Tibial nerve (tissue), 4 donors: ENCODE measurements at regions not wholly inside any gene's neighbourhood (a gene's known extent, or its start where the extent isn't known, plus 50 kb on each side); places are given as distances from the start of the nearest gene placed in this dataset.

Experiments used
- DNase-seq, 2 donors: peaks; one replicate each; pipeline ENCODE4 v3.0.0-alpha.2; 2019; ENCODE audit warnings: low spot score in 2 of 2
- H3K27ac ChIP-seq, 4 donors: fragments of 200-600 bp; sonication (generic) in 3 of 4; one replicate each; pipeline ENCODE4 v1.5.1; 2017 to 2019; ENCODE audit warnings: mild to moderate bottlenecking in 1 of 4
- H3K27me3 ChIP-seq, 2 donors: fragments of 200-600 bp; sonication (generic) in 1 of 2; one replicate each; pipeline versions ENCODE4 v1.5.1 to v1.6.0; 2017 to 2019
- H3K36me3 ChIP-seq, 3 donors: fragments of 200-600 bp; sonication (generic); one replicate each; pipeline ENCODE4 v1.5.1; 2018 to 2019
- H3K4me1 ChIP-seq, 4 donors: fragments of 200-600 bp; sonication (generic) in 3 of 4; one replicate each; pipeline ENCODE4 v1.5.1; 2017 to 2019
- H3K4me3 ChIP-seq, 4 donors: fragments of 200-600 bp; sonication (generic) in 3 of 4; one replicate each; pipeline ENCODE4 v1.5.1; 2017 to 2019; ENCODE audit warnings: mild to moderate bottlenecking in 1 of 4, moderate library complexity in 1 of 4
- H3K9me3 ChIP-seq, 4 donors: fragments of 200-600 bp; sonication (generic) in 3 of 4; one replicate each; pipeline ENCODE4 v1.5.1; 2017 to 2019
- EP300 ChIP-seq, 2 donors: sonication (generic); formaldehyde crosslinking; IDR thresholded peaks; one replicate each; pipeline ENCODE4 v1.6.1; 2017; ENCODE audit warnings: antibody characterized with exemption in 2 of 2, mild to moderate bottlenecking in 1 of 2
- POLR2A ChIP-seq, 2 donors: fragments of 450-650 bp; IDR thresholded peaks; one replicate each; pipeline ENCODE4 v1.6.1; 2017; ENCODE audit warnings: antibody characterized with exemption in 2 of 2, mild to moderate bottlenecking in 2 of 2, moderate library complexity in 2 of 2
- WGBS, 2 donors: methylation state at CpG; one replicate each; pipeline ENCODE4 v1.1.5; 2018; 5-methylcytosine and 5-hydroxymethylcytosine counted together
- TF ChIP-seq, protein P1 (sequence below), 5 experiments: fragments of 200-600 bp in 3 of 5; fragments of 450-650 bp in 2 of 5; sonication (generic) in 3 of 5; IDR thresholded peaks; one replicate each; pipeline ENCODE4 v1.5.1; 2016 to 2019; ENCODE audit warnings: antibody characterized with exemption in 5 of 5, mild to moderate bottlenecking in 3 of 5, moderate library complexity in 2 of 5

GRCh38 chr7:156079156-156079555 lies 266.9 kb upstream of the SHH start:
- WGBS, 2 donors, result 85 to 91% methylated on average over 15 of the region's 15 CpGs
- H3K9me3 ChIP-seq, result no peaks in the 10 kb centered on the region

DNA sequence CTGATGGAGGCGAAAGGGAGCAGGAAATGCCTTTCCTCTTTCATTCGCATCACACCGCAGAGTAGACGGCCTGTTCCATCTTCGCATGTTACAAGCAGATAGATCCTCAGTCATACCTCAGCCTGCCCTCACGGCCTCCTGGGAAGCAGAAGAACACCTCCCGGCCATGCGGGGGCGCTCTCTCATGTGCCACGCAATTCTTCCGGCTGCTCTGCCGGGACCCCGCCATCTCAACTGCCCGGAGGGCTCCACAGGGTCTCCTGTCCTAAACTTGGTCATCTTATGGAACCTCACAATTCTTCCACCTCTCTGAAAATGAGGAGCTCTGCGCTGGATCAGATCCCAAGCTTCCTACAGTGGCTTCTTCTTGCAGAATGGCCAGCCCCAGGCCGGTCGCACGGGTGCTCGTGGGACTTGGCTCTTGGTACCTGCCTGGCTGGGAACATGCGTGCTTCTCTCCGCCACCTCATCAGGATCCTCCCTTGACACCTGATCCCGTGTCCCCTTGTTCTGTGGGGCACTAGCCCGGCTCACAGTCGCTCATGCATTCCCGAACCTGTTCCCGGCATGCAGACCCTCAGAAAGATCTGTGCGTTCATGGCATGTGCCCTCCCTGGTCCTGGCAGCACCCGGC lies 262.8 kb upstream of the SHH start:
- H3K9me3 ChIP-seq, result no peaks in the 10 kb centered on the region
- no peak overlapping the region for H3K27ac ChIP-seq
- H3K4me3 ChIP-seq, result no peak overlapping the region
- no peaks in the 10 kb centered on the region for H3K4me1 ChIP-seq
- TF ChIP-seq EP300 (IDR thresholded peaks at IDR 0.05) (no peak), POLR2A (IDR thresholded peaks at IDR 0.05) (no peak)
- TF ChIP-seq, protein P1, sequence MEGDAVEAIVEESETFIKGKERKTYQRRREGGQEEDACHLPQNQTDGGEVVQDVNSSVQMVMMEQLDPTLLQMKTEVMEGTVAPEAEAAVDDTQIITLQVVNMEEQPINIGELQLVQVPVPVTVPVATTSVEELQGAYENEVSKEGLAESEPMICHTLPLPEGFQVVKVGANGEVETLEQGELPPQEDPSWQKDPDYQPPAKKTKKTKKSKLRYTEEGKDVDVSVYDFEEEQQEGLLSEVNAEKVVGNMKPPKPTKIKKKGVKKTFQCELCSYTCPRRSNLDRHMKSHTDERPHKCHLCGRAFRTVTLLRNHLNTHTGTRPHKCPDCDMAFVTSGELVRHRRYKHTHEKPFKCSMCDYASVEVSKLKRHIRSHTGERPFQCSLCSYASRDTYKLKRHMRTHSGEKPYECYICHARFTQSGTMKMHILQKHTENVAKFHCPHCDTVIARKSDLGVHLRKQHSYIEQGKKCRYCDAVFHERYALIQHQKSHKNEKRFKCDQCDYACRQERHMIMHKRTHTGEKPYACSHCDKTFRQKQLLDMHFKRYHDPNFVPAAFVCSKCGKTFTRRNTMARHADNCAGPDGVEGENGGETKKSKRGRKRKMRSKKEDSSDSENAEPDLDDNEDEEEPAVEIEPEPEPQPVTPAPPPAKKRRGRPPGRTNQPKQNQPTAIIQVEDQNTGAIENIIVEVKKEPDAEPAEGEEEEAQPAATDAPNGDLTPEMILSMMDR (IDR thresholded peaks at IDR 0.05), result no peak
- no peaks in the 10 kb centered on the region for H3K36me3 ChIP-seq
- 88 to 93% methylated on average over 28 of the region's 28 CpGs for WGBS, 2 donors
- DNase-seq, result no peak
- no peaks in the 10 kb centered on the region for H3K27me3 ChIP-seq

More at GRCh38 chr7:156079156-156079555, 266.9 kb upstream of the SHH start:
- no peak for DNase-seq
- TF ChIP-seq EP300 (IDR thresholded peaks at IDR 0.05), result no peak
- TF ChIP-seq, protein P1 (IDR thresholded peaks at IDR 0.05), result no peak
- TF ChIP-seq POLR2A (IDR thresholded peaks at IDR 0.05), result no peak
- Histone ChIP-seq H3K27me3 (no peaks in the 10 kb centered on the region), H3K4me1 (no peaks in the 10 kb centered on the region), H3K27ac (no peak overlapping the region), H3K4me3 (no peak overlapping the region), H3K36me3 (no peaks in the 10 kb centered on the region)

GRCh38 chr7:156074084-156074483 lies 261.8 kb upstream of the SHH start:
- no peaks in the 10 kb centered on the region for H3K27me3 ChIP-seq
- no peaks in the 10 kb centered on the region for H3K36me3 ChIP-seq
- no peak for DNase-seq
- no peak overlapping the region for H3K27ac ChIP-seq
- TF ChIP-seq POLR2A (IDR thresholded peaks at IDR 0.05) (no peak), EP300 (IDR thresholded peaks at IDR 0.05) (no peak)
- TF ChIP-seq, protein P1 (IDR thresholded peaks at IDR 0.05), result no peak
- H3K4me3 ChIP-seq, result no peak overlapping the region
- no peaks in the 10 kb centered on the region for H3K4me1 ChIP-seq
- H3K9me3 ChIP-seq, result no peaks in the 10 kb centered on the region
- WGBS, 2 donors, result 79 to 80% methylated on average over 11 of the region's 11 CpGs

DNA sequence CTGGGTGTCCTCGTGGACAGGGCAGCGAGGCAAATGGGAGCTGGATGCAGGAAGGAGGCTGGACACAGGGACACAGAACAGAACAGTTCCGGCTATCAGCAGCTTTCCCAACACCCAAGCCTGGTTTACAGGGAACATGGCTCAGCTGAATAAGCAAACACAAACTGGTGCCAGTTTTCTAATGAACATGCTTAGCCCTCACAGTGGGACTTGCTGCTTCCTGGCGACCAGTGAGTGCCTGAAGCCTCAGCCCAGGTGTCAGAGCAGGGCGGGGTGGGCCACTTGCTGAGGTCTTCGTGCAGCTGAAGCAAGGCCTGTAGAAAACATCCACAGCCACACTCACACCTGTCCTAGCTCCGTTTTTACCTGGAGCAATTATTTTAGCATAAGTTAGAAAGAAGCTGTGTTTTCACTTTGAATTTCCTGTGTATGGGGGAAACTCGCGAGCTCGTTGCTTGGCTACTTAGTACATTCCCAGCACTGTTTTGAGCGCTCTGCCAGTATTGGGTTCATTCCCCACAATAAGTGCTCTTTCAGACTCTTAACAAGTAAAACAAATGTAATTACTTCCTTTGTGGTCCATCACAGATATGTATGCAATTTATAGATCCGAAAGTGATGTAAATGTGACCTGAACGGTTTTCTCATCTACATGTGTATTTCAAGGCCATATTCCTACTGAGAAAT lies 261.2 kb upstream of the SHH start:
- H3K4me3 ChIP-seq, result no peak overlapping the region
- no peak for DNase-seq
- H3K9me3 ChIP-seq, result no peaks in the 10 kb centered on the region
- H3K27ac ChIP-seq, result no peak overlapping the region
- WGBS, 2 donors, result 72 to 76% methylated on average over 13 of the region's 13 CpGs
- H3K36me3 ChIP-seq, result no peaks in the 10 kb centered on the region
- no peaks in the 10 kb centered on the region for H3K4me1 ChIP-seq
- TF ChIP-seq EP300 (IDR thresholded peaks at IDR 0.05), result no peak
- no peak for TF ChIP-seq POLR2A (IDR thresholded peaks at IDR 0.05)
- TF ChIP-seq, protein P1 (IDR thresholded peaks at IDR 0.05), result no peak
- no peaks in the 10 kb centered on the region for H3K27me3 ChIP-seq

GRCh38 chr7:156071612-156072011 lies 259.3 kb upstream of the SHH start:
- H3K36me3 ChIP-seq, result no peaks in the 10 kb centered on the region
- no peaks in the 10 kb centered on the region for H3K27me3 ChIP-seq
- DNase-seq, result no peak
- TF ChIP-seq, protein P1 (IDR thresholded peaks at IDR 0.05), result no peak
- TF ChIP-seq EP300 (IDR thresholded peaks at IDR 0.05) (no peak), POLR2A (IDR thresholded peaks at IDR 0.05) (no peak)
- no peaks in the 10 kb centered on the region for H3K4me1 ChIP-seq
- H3K27ac ChIP-seq, result no peak overlapping the region
- H3K4me3 ChIP-seq, result no peak overlapping the region
- no peaks in the 10 kb centered on the region for H3K9me3 ChIP-seq
- 70 to 74% methylated on average over 12 to 13 of the region's 13 CpGs for WGBS, 2 donors
